Ascending aorta (tissue), 2 donors: ENCODE measurements at regions not wholly inside any gene's neighbourhood (a gene's known extent, or its start where the extent isn't known, plus 50 kb on each side); places are given as distances from the start of the nearest gene placed in this dataset.

Source experiments
- DNase-seq, 2 donors: peaks; one replicate each; pipeline ENCODE4 v3.0.0-alpha.2; 2019; ENCODE audit warnings: low spot score in 2 of 2
- H3K27ac ChIP-seq, 2 donors: fragments of 200-600 bp; sonication (generic); one replicate each; pipeline ENCODE4 v1.5.1; 2016 to 2017; ENCODE audit warnings: mild to moderate bottlenecking in 1 of 2
- H3K27me3 ChIP-seq: fragments of 200-600 bp; sonication (generic); one replicate; pipeline ENCODE4 v1.5.1; 2017
- H3K36me3 ChIP-seq, 2 donors: fragments of 200-600 bp; sonication (generic); one replicate each; pipeline ENCODE4 v1.5.1; 2016
- H3K4me1 ChIP-seq, 2 donors: fragments of 200-600 bp; sonication (generic); one replicate each; pipeline ENCODE4 v1.5.1; 2016 to 2017; ENCODE audit warnings: mild to moderate bottlenecking in 1 of 2
- H3K4me3 ChIP-seq, 2 donors: fragments of 200-600 bp; sonication (generic); one replicate each; pipeline ENCODE4 v1.5.1; 2016 to 2017; ENCODE audit warnings: mild to moderate bottlenecking in 1 of 2
- H3K9me3 ChIP-seq, 2 donors: fragments of 200-600 bp; sonication (generic); one replicate each; pipeline ENCODE4 v1.5.1; 2016
- CTCF ChIP-seq, 3 experiments: fragments of 200-600 bp in 2 of 3; fragments of 450-650 bp in 1 of 3; sonication (generic) in 2 of 3; IDR thresholded peaks; one replicate each; pipeline ENCODE4 v1.5.1; 2016 to 2019; ENCODE audit warnings: antibody characterized with exemption in 3 of 3, mild to moderate bottlenecking in 1 of 3, moderate library complexity in 1 of 3
- intact Hi-C: fragments of 100-400 bp; cut with DNase I; formaldehyde crosslinking; loops from one replicate; pipeline ENCODE4 v1.15.1; 2023

- Histone ChIP-seq H3K36me3 (no peaks in the 10 kb centered on the region), H3K4me1 (no peaks in the 10 kb centered on the region), H3K9me3 (no peaks in the 10 kb centered on the region), H3K27ac (no peak overlapping the region), H3K4me3 (no peak overlapping the region), H3K27me3 (no peaks in the 10 kb centered on the region)
- no peak for TF ChIP-seq CTCF (IDR thresholded peaks at IDR 0.05)
- DNase-seq = no peak
- intact Hi-C loops = no loop called here
These were observed 707.0 kb upstream of the ZEB2 start for GRCh38 chr2:145226901-145227300.

- no peak for TF ChIP-seq CTCF (IDR thresholded peaks at IDR 0.05)
- Histone ChIP-seq H3K9me3 (no peaks in the 10 kb centered on the region), H3K4me3 (no peak overlapping the region), H3K4me1 (no peaks in the 10 kb centered on the region), H3K27me3 (no peaks in the 10 kb centered on the region), H3K27ac (no peak overlapping the region), H3K36me3 (no peaks in the 10 kb centered on the region)
- intact Hi-C loops = no loop called here
- no peak for DNase-seq
These were observed 701.6 kb upstream of the ZEB2 start for GRCh38 chr2:145221516-145221915.

- DNase-seq = no peak
- H3K27ac ChIP-seq = no peak overlapping the region
- intact Hi-C loops = no loop called here
- no peaks in the 10 kb centered on the region for H3K9me3 ChIP-seq
- H3K4me1 ChIP-seq = no peaks in the 10 kb centered on the region
- H3K27me3 ChIP-seq = no peaks in the 10 kb centered on the region
- no peak for TF ChIP-seq CTCF (IDR thresholded peaks at IDR 0.05)
- no peaks in the 10 kb centered on the region for H3K36me3 ChIP-seq
- no peak overlapping the region for H3K4me3 ChIP-seq
These were observed 701.1 kb upstream of the ZEB2 start for GRCh38 chr2:145221032-145221431.

- no peak for DNase-seq
- H3K4me1 ChIP-seq = no peaks in the 10 kb centered on the region
- H3K27me3 ChIP-seq = no peaks in the 10 kb centered on the region
- no peak overlapping the region for H3K27ac ChIP-seq
- intact Hi-C loops = no loop called here
- H3K36me3 ChIP-seq = no peaks in the 10 kb centered on the region
- TF ChIP-seq CTCF (IDR thresholded peaks at IDR 0.05) = no peak
- H3K9me3 ChIP-seq = no peaks in the 10 kb centered on the region
- no peak overlapping the region for H3K4me3 ChIP-seq
These were observed 700.6 kb upstream of the ZEB2 start for GRCh38 chr2:145220496-145220895.

- Histone ChIP-seq H3K4me1 (no peaks in the 10 kb centered on the region), H3K27ac (no peak overlapping the region), H3K36me3 (no peaks in the 10 kb centered on the region), H3K9me3 (peaks cover 0 to 10% of the 10 kb centered on the region in 2 donors), H3K27me3 (no peaks in the 10 kb centered on the region), H3K4me3 (no peak overlapping the region)
- DNase-seq = no peak
- TF ChIP-seq CTCF (IDR thresholded peaks at IDR 0.05) = no peak
- intact Hi-C loops = no loop called here
These were observed 688.0 kb upstream of the ZEB2 start for GRCh38 chr2:145207884-145208283.
